ENCODE measurements at regions not wholly inside any gene's neighbourhood (a gene's known extent, or its start where the extent isn't known, plus 50 kb on each side); places are given as distances from the start of the nearest gene placed in this dataset.

DNA sequence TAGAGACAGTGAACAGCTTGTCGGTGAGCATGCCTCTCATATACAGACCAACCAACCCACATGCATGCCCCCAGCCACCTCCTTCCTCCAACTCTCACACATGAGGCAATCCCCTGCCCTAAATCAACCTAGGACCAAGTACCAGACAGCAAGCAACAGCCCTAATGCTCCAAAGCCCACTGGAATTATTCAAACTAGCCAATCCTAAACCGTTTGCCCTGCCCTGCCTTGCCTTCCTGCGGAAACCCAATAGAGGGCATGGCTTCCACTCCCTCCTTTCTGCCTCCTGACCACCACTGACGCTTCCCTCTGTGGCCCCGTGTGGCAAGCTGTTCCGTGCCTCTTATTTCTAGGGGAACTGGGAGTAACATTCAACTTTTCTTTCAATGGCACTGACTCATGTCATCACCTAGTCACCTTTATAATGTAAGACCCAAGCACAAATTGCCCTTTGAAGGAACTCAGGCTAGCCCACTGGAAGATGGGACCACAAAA is 129.3 kb upstream of the GJB5 start (continued):
- TF ChIP-seq, protein P1, sequence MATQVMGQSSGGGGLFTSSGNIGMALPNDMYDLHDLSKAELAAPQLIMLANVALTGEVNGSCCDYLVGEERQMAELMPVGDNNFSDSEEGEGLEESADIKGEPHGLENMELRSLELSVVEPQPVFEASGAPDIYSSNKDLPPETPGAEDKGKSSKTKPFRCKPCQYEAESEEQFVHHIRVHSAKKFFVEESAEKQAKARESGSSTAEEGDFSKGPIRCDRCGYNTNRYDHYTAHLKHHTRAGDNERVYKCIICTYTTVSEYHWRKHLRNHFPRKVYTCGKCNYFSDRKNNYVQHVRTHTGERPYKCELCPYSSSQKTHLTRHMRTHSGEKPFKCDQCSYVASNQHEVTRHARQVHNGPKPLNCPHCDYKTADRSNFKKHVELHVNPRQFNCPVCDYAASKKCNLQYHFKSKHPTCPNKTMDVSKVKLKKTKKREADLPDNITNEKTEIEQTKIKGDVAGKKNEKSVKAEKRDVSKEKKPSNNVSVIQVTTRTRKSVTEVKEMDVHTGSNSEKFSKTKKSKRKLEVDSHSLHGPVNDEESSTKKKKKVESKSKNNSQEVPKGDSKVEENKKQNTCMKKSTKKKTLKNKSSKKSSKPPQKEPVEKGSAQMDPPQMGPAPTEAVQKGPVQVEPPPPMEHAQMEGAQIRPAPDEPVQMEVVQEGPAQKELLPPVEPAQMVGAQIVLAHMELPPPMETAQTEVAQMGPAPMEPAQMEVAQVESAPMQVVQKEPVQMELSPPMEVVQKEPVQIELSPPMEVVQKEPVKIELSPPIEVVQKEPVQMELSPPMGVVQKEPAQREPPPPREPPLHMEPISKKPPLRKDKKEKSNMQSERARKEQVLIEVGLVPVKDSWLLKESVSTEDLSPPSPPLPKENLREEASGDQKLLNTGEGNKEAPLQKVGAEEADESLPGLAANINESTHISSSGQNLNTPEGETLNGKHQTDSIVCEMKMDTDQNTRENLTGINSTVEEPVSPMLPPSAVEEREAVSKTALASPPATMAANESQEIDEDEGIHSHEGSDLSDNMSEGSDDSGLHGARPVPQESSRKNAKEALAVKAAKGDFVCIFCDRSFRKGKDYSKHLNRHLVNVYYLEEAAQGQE (IDR thresholded peaks at IDR 0.05; ENCODE audit: unreplicated experiment): no peak
- TF ChIP-seq NANOG (IDR thresholded peaks at IDR 0.05; ENCODE audit: borderline replicate concordance): no peak

DNA sequence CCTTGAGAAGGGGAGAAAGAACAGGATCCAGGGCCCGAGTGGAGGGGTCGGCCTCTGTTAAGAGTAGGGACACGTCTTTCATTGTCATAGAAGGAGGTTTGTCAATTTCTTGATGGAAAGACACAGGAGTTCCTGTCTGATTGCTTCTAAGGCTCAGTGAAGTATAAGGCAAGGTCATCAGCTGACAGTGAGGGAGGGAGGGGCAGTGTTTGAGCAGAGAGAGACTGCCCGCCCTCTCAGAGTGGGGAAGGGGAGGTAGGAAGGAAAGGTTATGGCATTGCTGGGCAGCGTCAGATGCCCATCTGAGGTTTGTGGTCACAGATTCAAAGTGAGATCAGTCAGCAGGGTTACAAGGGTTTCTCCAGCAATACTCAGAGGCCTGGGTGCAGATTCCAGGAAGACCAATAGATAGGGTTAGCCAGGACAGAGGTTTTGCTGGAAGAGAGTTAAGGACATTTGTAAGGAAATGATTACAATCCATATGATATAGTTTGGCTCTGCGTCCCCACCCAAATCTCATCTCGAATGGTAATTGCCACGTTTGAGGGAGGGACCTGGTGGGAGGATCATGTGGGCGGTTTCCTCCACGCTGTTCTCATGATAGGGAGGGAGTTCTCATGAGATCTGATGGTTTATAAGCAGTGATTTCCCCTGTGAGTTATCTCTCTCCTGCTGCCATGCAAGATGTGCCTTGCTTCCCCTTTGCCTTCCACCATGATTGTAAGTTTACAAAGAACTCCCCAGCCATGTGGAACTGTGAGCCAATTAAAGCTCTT is 127.2 kb upstream of the GJB5 start:
- H4K20me1 ChIP-seq (replicated peaks; ENCODE audit: insufficient read depth): no peaks in the 10 kb centered on the region
- ATAC-seq: no peak
- TF ChIP-seq, protein P2, sequence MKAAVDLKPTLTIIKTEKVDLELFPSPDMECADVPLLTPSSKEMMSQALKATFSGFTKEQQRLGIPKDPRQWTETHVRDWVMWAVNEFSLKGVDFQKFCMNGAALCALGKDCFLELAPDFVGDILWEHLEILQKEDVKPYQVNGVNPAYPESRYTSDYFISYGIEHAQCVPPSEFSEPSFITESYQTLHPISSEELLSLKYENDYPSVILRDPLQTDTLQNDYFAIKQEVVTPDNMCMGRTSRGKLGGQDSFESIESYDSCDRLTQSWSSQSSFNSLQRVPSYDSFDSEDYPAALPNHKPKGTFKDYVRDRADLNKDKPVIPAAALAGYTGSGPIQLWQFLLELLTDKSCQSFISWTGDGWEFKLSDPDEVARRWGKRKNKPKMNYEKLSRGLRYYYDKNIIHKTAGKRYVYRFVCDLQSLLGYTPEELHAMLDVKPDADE (IDR thresholded peaks at IDR 0.05): no peak
- TF ChIP-seq EZH2phosphoT487 (IDR thresholded peaks at IDR 0.05; ENCODE audit: unreplicated experiment) (no peak), EZH2 (IDR thresholded peaks at IDR 0.05; ENCODE audit: low read depth, unreplicated experiment) (no peak), NANOG (IDR thresholded peaks at IDR 0.05; ENCODE audit: borderline replicate concordance) (no peak), CREB1 (CRISPR knock-in tag; IDR thresholded peaks at IDR 0.05; ENCODE audit: low read depth) (no peak), ZNF114 (CRISPR knock-in tag; IDR thresholded peaks at IDR 0.05) (no peak), ZNF331 (CRISPR knock-in tag; IDR thresholded peaks at IDR 0.05; ENCODE audit: low read depth) (no peak), POLR2AphosphoS5 (IDR thresholded peaks at IDR 0.05; ENCODE audit: low read depth) (no peak), JUNB (IDR thresholded peaks at IDR 0.05; ENCODE audit: unreplicated experiment) (no peak)
- TF ChIP-seq, protein P3, sequence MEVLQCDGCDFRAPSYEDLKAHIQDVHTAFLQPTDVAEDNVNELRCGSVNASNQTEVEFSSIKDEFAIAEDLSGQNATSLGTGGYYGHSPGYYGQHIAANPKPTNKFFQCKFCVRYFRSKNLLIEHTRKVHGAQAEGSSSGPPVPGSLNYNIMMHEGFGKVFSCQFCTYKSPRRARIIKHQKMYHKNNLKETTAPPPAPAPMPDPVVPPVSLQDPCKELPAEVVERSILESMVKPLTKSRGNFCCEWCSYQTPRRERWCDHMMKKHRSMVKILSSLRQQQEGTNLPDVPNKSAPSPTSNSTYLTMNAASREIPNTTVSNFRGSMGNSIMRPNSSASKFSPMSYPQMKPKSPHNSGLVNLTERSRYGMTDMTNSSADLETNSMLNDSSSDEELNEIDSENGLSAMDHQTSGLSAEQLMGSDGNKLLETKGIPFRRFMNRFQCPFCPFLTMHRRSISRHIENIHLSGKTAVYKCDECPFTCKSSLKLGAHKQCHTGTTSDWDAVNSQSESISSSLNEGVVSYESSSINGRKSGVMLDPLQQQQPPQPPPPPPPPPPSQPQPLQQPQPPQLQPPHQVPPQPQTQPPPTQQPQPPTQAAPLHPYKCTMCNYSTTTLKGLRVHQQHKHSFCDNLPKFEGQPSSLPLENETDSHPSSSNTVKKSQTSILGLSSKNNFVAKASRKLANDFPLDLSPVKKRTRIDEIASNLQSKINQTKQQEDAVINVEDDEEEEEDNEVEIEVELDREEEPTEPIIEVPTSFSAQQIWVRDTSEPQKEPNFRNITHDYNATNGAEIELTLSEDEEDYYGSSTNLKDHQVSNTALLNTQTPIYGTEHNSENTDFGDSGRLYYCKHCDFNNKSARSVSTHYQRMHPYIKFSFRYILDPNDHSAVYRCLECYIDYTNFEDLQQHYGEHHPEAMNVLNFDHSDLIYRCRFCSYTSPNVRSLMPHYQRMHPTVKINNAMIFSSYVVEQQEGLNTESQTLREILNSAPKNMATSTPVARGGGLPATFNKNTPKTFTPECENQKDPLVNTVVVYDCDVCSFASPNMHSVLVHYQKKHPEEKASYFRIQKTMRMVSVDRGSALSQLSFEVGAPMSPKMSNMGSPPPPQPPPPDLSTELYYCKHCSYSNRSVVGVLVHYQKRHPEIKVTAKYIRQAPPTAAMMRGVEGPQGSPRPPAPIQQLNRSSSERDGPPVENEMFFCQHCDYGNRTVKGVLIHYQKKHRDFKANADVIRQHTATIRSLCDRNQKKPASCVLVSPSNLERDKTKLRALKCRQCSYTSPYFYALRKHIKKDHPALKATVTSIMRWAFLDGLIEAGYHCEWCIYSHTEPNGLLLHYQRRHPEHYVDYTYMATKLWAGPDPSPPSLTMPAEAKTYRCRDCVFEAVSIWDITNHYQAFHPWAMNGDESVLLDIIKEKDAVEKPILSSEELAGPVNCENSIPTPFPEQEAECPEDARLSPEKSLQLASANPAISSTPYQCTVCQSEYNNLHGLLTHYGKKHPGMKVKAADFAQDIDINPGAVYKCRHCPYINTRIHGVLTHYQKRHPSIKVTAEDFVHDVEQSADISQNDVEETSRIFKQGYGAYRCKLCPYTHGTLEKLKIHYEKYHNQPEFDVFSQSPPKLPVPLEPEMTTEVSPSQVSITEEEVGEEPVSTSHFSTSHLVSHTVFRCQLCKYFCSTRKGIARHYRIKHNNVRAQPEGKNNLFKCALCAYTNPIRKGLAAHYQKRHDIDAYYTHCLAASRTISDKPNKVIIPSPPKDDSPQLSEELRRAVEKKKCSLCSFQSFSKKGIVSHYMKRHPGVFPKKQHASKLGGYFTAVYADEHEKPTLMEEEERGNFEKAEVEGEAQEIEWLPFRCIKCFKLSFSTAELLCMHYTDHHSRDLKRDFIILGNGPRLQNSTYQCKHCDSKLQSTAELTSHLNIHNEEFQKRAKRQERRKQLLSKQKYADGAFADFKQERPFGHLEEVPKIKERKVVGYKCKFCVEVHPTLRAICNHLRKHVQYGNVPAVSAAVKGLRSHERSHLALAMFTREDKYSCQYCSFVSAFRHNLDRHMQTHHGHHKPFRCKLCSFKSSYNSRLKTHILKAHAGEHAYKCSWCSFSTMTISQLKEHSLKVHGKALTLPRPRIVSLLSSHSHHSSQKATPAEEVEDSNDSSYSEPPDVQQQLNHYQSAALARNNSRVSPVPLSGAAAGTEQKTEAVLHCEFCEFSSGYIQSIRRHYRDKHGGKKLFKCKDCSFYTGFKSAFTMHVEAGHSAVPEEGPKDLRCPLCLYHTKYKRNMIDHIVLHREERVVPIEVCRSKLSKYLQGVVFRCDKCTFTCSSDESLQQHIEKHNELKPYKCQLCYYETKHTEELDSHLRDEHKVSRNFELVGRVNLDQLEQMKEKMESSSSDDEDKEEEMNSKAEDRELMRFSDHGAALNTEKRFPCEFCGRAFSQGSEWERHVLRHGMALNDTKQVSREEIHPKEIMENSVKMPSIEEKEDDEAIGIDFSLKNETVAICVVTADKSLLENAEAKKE (CRISPR knock-in tag; IDR thresholded peaks at IDR 0.05): no peak
- TF ChIP-seq, protein P4, sequence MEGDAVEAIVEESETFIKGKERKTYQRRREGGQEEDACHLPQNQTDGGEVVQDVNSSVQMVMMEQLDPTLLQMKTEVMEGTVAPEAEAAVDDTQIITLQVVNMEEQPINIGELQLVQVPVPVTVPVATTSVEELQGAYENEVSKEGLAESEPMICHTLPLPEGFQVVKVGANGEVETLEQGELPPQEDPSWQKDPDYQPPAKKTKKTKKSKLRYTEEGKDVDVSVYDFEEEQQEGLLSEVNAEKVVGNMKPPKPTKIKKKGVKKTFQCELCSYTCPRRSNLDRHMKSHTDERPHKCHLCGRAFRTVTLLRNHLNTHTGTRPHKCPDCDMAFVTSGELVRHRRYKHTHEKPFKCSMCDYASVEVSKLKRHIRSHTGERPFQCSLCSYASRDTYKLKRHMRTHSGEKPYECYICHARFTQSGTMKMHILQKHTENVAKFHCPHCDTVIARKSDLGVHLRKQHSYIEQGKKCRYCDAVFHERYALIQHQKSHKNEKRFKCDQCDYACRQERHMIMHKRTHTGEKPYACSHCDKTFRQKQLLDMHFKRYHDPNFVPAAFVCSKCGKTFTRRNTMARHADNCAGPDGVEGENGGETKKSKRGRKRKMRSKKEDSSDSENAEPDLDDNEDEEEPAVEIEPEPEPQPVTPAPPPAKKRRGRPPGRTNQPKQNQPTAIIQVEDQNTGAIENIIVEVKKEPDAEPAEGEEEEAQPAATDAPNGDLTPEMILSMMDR (conservative IDR thresholded peaks at IDR 0.05; ENCODE audit: low read depth in 2 of 2): no peak

More for the DNA sequence above, 127.2 kb upstream of the GJB5 start:
- H3K4me2 ChIP-seq: no peak overlapping the region
- Mint-ChIP-seq H3K9me3 (no peaks in the 10 kb centered on the region), H3K4me1 (no peaks in the 10 kb centered on the region; the same call in 2 of the 3 replicates), H3K4me3 (no peak overlapping the region), H3K36me3 (ENCODE audit: low read depth) (no peaks in the 10 kb centered on the region), H3K27me3 (ENCODE audit: insufficient read depth, low read depth, poor library complexity) (no peaks in the 10 kb centered on the region), H3K27ac (no peak overlapping the region)
- DNase-seq (ENCODE audit: low spot score): no peak
- no peak overlapping the region for H3K4me3 ChIP-seq
- H3K27ac ChIP-seq (ENCODE audit: low read depth): no peak overlapping the region
- H3K9me2 ChIP-seq (ENCODE audit: insufficient read depth): peaks cover 11% of the 10 kb centered on the region; the same call in 1 of the 2 replicates
- no peaks in the 10 kb centered on the region for H3K27me3 ChIP-seq (ENCODE audit: insufficient read depth)
- H3F3A ChIP-seq (replicated peaks; ENCODE audit: low read depth): no peaks in the 10 kb centered on the region
- H2AFZ ChIP-seq: no peak overlapping the region
- H3K79me2 ChIP-seq (replicated peaks; ENCODE audit: insufficient read depth): no peaks in the 10 kb centered on the region
- no peaks in the 10 kb centered on the region for H3K36me3 ChIP-seq (ENCODE audit: insufficient read depth)
- peaks cover 10% of the 10 kb centered on the region; the same call in 1 of the 2 replicates for H3K4me1 ChIP-seq (ENCODE audit: insufficient read depth)

Data from GM23338 (cell line).